ENCODE measurements at regions not wholly inside any gene's neighbourhood (a gene's known extent, or its start where the extent isn't known, plus 50 kb on each side); places are given as distances from the start of the nearest gene placed in this dataset.

GRCh38 chr13:76799696-76800095 lies 86.5 kb downstream of the KCTD12 start:
- Histone ChIP-seq H3K27me3 (replicated peaks; ENCODE audit: insufficient read depth) (no peaks in the 10 kb centered on the region), H2AFZ (no peak overlapping the region), H3K36me3 (ENCODE audit: low read depth) (no peaks in the 10 kb centered on the region), H3K4me1 (ENCODE audit: insufficient read depth) (no peaks in the 10 kb centered on the region), H3F3A (ENCODE audit: insufficient read depth) (no peaks in the 10 kb centered on the region), H4K20me1 (ENCODE audit: insufficient read depth) (no peaks in the 10 kb centered on the region), H3K27ac (no peak overlapping the region), H3K9me2 (ENCODE audit: insufficient read depth) (no peaks in the 10 kb centered on the region), H3K4me3 (no peak overlapping the region), H3K9me3 (ENCODE audit: low read depth) (no peaks in the 10 kb centered on the region), H3K4me2 (ENCODE audit: unreplicated experiment) (no peak overlapping the region), H3K9ac (no peak overlapping the region), H3K79me2 (ENCODE audit: insufficient read depth) (no peaks in the 10 kb centered on the region)
- peak; percentile 16 for DNase-seq
- 38 to 39% methylated on average over 3 of the region's 3 CpGs for WGBS, 2 experiments (ENCODE audit: low coverage in 1 of 2, low lambda C conversion rate in 2 of 2, missing lambda C conversion rate in 2 of 2)
- no peak for TF ChIP-seq EZH2 (IDR thresholded peaks at IDR 0.05; ENCODE audit: insufficient read depth, poor library complexity, severe bottlenecking)
- in situ Hi-C loops (cut with MboI), result no loop called here

GRCh38 chr13:76798037-76798436 lies 88.2 kb downstream of the KCTD12 start:
- WGBS, 2 experiments (ENCODE audit: low coverage in 1 of 2, low lambda C conversion rate in 2 of 2, missing lambda C conversion rate in 2 of 2), result 80 to 88% methylated on average over 2 of the region's 2 CpGs
- Histone ChIP-seq H3K9me3 (ENCODE audit: low read depth) (no peaks in the 10 kb centered on the region), H3F3A (ENCODE audit: insufficient read depth) (peaks cover 9% of the 10 kb centered on the region), H3K27ac (no peak overlapping the region), H3K36me3 (ENCODE audit: low read depth) (no peaks in the 10 kb centered on the region), H4K20me1 (ENCODE audit: insufficient read depth) (no peaks in the 10 kb centered on the region), H3K4me3 (no peak overlapping the region), H3K27me3 (replicated peaks; ENCODE audit: insufficient read depth) (no peaks in the 10 kb centered on the region), H3K9me2 (ENCODE audit: insufficient read depth) (no peaks in the 10 kb centered on the region), H3K4me1 (ENCODE audit: insufficient read depth) (peaks cover 3% of the 10 kb centered on the region), H3K4me2 (ENCODE audit: unreplicated experiment) (no peak overlapping the region), H3K9ac (no peak overlapping the region), H2AFZ (no peak overlapping the region), H3K79me2 (ENCODE audit: insufficient read depth) (no peaks in the 10 kb centered on the region)
- DNase-seq, result peak; percentile 17
- in situ Hi-C loops (cut with MboI), result no loop called here
- TF ChIP-seq EZH2 (IDR thresholded peaks at IDR 0.05; ENCODE audit: insufficient read depth, poor library complexity, severe bottlenecking) (no peak), EZH2phosphoT487 (IDR thresholded peaks at IDR 0.05; ENCODE audit: insufficient read depth, low read depth) (no peak)

- no peaks in the 10 kb centered on the region for H3K36me3 ChIP-seq (ENCODE audit: low read depth)
- no peak for TF ChIP-seq EZH2 (IDR thresholded peaks at IDR 0.05; ENCODE audit: insufficient read depth, poor library complexity, severe bottlenecking)
- TF ChIP-seq EZH2phosphoT487 (IDR thresholded peaks at IDR 0.05; ENCODE audit: insufficient read depth, low read depth), result no peak
- no peak overlapping the region for H3K27ac ChIP-seq
- H3F3A ChIP-seq (ENCODE audit: insufficient read depth), result peaks cover 16% of the 10 kb centered on the region
- H3K9ac ChIP-seq, result no peak overlapping the region
- no peak overlapping the region for H2AFZ ChIP-seq
- no peak overlapping the region for H3K4me2 ChIP-seq (ENCODE audit: unreplicated experiment)
- H3K9me2 ChIP-seq (ENCODE audit: insufficient read depth), result no peaks in the 10 kb centered on the region
- in situ Hi-C loops (cut with MboI), result no loop called here
- H3K79me2 ChIP-seq (ENCODE audit: insufficient read depth), result no peaks in the 10 kb centered on the region
- H3K9me3 ChIP-seq (ENCODE audit: low read depth), result no peaks in the 10 kb centered on the region
- 38 to 42% methylated on average over 5 of the region's 5 CpGs for WGBS, 2 experiments (ENCODE audit: low coverage in 1 of 2, low lambda C conversion rate in 2 of 2, missing lambda C conversion rate in 2 of 2)
- DNase-seq, result no peak
- H3K4me1 ChIP-seq (ENCODE audit: insufficient read depth), result peaks cover 10% of the 10 kb centered on the region
- H3K27me3 ChIP-seq (replicated peaks; ENCODE audit: insufficient read depth), result no peaks in the 10 kb centered on the region
- no peaks in the 10 kb centered on the region for H4K20me1 ChIP-seq (ENCODE audit: insufficient read depth)
- no peak overlapping the region for H3K4me3 ChIP-seq
Measured at GRCh38 chr13:76797361-76797760, 88.8 kb downstream of the KCTD12 start.

- Histone ChIP-seq H3K27me3 (replicated peaks; ENCODE audit: insufficient read depth) (no peaks in the 10 kb centered on the region), H3K9ac (no peak overlapping the region), H2AFZ (no peak overlapping the region), H3K36me3 (ENCODE audit: low read depth) (no peaks in the 10 kb centered on the region), H3K9me2 (ENCODE audit: insufficient read depth) (no peaks in the 10 kb centered on the region), H3K9me3 (ENCODE audit: low read depth) (no peaks in the 10 kb centered on the region), H3K27ac (no peak overlapping the region), H3K4me1 (ENCODE audit: insufficient read depth) (peaks cover 12% of the 10 kb centered on the region), H3K4me2 (ENCODE audit: unreplicated experiment) (no peak overlapping the region), H4K20me1 (ENCODE audit: insufficient read depth) (no peaks in the 10 kb centered on the region), H3K4me3 (no peak overlapping the region), H3K79me2 (ENCODE audit: insufficient read depth) (no peaks in the 10 kb centered on the region), H3F3A (ENCODE audit: insufficient read depth) (peaks cover 17% of the 10 kb centered on the region)
- WGBS, 2 experiments (ENCODE audit: low coverage in 1 of 2, low lambda C conversion rate in 2 of 2, missing lambda C conversion rate in 2 of 2), result 97 to 100% methylated on average over 3 of the region's 3 CpGs
- DNase-seq, result no peak
- in situ Hi-C loops (cut with MboI), result no loop called here
- TF ChIP-seq EZH2phosphoT487 (IDR thresholded peaks at IDR 0.05; ENCODE audit: insufficient read depth, low read depth) (no peak), EZH2 (IDR thresholded peaks at IDR 0.05; ENCODE audit: insufficient read depth, poor library complexity, severe bottlenecking) (no peak)
Measured at GRCh38 chr13:76796851-76797250, 89.4 kb downstream of the KCTD12 start.
